HG03139 (cell line): ENCODE measurements at regions not wholly inside any gene's neighbourhood (a gene's known extent, or its start where the extent isn't known, plus 50 kb on each side); places are given as distances from the start of the nearest gene placed in this dataset.

Source experiments
- ATAC-seq: cut with Tn5 transposase; IDR thresholded peaks from one replicate; pipeline ENCODE4 v1.9.1; 2021; ENCODE audit not compliant: unreplicated experiment

DNA sequence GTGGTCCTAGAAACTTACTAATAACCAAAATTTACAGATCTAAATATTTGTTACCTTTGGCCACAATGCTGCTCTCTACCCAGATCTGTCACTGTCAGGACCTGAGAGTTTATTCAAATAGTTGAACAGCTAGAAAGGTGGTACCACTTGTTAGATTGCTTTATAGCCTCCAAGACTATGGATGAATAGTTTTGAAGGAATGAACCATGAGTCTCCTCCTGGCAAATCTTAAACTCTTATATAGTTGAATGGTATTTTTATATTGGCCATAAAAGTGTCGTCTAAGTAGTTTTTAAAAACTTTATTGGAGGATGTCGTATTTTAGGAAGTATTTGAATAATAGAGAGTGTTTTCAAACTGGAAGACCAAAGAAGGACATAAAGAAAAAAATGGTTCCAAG, 178.7 kb downstream of the AHR start:
- ATAC-seq: no peak

DNA sequence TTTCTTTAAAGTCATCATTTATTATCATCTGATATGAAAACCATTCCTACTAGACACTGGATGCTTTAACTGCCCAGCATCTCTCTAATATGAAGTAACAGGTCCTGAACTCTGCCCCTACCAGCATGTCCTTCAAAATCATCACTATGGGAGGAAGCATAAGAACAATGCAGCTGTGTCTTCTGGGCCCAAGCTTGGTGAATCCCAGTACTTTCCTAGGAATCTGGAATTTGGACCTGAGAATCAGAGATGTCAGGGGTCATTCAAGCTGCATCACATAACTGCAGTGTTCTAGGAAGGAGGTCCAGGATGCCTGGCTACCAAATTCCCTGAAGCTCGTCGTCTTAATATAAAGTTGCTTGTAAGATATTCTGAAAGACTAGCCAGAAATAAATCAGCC, 182.7 kb downstream of the AHR start:
- no peak for ATAC-seq

DNA sequence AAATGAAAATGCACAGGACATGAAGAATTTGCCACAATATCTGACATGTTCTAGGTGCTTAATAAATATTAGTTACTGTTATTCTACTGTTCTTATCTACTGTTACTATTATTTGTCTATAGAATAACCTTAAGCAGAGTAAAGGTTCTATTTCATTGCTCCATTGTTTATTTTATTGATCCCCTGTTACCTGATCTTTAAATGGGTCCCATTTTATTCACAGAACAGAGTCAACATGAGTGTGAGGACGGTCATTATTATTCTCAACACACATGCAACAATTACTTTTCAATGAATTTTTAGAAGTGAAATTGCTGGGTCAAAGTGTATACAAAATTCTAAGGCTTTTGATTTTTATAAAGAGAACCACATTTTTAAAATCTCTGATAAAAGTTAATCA, 186.9 kb downstream of the AHR start:
- ATAC-seq: no peak

DNA sequence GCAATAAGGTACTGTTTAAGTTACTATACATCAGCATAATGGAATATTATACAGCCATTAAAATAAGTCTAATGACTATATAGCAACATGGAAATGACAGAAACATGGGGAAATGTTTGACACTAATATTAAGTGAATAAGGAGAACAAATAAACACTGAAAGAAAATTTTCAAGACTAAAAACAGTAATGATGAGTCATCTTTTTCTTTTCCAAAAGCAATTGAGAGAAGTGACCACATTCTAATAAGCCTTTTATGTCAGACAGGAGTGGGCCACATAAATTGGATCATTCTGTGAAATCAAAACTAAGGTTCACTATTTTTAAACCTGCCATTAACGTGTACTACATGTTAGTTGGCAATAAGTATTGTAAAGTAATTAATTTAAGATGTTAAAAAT, 187.5 kb downstream of the AHR start:
- ATAC-seq: no peak

DNA sequence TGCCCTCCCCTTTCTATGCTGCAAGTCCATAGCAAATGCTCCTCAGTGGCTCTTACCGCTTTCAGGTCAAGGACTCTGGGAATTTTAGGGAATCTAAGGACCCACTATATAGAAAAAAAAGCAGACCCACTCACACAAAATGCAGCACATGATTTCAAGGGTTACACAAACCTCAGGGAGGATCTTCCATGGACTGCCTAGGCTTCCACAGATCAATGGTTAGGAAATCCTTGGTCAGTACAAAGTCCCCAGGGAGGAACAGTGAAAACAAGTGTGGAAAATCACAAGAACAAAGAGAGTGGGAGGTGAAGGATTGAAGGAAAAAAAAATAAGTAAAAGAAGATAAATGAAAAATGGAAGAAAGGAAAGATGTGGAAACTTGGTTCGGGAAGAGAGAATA, 188.4 kb downstream of the AHR start:
- no peak for ATAC-seq

DNA sequence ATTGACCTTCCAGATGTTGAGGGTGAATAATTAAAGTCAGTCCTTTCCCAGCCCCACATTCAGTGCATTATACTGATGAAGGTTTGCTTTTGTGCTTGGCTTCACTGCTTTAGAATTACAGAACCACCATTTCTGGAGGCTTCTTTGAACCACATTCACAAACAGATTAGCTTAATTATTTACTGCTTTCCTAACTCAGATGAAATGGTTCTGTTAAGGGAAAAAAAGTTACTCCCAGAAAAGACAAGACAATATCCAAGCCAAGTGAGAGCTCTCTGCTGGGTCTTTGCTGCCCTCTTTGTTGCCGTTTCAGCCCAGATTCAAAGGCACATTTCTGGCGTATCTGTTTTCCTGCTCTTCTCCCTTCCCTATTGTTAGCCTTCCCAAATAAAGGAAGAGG, 188.9 kb downstream of the AHR start:
- ATAC-seq: no peak

DNA sequence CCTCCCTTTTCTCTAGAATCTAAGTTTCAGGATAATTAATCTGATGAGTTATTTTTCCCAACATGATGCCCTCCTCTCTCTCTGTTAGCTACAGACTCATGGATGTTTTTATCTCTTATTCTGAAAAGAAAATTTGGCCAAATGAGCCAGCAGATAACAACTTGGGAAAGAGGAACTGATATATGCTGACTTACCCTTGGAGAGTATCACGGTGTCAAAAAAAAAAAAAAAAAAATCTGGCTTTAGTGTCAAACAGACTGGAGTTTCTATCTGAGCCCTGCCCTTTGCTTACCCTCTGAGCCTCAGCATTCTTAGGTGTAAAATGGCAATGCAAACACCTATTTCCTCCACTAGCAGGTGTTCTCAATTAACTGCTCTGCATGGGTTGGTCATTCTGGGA, 190.4 kb downstream of the AHR start:
- no peak for ATAC-seq

DNA sequence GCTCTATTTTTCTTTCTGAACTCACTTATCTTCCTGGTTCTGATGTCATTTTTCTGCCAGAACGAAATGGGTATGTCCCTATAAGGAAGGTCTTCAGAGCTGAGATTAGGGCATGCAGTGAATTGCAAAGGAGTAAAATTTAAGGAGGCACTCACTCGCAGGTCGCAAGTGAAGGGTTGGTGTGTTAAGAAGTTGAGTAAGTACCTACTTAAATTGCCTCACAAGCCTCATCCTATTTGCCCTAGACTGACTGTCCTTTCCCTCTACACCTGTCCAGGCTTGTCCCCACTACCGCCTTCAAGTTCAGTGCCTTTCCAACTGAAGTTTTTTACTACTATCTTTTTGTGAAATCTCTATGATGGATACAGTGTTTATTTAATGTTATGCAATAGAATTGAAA, 191.5 kb downstream of the AHR start:
- no peak for ATAC-seq

DNA sequence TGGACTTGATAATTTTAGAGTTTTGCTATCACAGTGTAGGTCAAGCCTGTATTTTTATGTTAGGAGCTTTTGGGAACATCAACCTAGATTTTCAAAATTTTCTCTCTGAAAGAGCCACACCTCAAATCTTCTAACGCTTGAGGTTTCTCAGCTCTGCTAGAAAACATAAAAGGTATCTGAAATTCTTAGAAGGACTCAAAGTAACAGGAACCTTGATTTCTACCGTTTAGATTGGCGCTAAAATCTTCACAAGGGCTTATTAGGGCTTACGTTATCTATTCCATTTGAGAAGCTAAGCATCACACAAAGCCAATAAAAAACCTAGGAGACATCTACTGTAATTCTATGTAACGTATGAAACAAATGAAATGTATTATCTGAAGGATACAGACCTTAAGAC, 192.4 kb downstream of the AHR start:
- no peak for ATAC-seq

DNA sequence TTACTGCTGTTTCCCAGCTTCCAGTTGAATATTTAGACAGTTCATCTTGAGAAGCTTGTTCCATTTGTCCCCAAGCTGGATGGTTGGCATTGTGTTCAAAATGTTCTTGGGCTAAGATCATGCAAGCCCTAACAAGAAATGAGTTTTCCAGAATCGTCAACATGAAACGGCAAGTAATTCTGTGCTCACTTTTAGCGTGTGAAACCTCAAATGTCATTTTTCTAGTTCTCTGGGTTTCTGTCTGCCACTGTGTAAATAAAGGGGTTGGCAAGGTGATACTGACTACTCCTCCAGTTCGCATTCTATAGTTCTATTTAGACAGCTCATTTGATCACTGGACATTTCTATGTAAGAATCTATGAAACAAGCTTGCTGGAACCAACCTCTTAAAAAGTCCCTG, 194.0 kb downstream of the AHR start:
- ATAC-seq: no peak

DNA sequence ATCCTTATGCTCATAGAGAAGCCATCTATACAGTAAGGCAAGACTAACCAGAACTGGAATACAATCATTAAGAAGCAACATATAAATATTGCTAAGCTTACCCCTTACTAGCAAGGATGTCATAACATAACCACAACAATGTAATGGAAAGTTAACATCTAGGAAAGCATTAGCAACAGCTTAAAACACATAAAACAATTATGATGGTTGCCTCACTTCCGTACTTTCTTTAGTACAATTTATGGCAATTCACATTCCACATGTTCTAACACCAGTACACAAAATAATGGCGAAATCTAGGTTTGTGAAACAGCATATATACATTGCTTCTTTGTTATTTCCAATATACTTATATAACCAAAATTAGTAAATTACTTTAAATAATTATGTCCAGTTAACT, 195.0 kb downstream of the AHR start:
- ATAC-seq: no peak

DNA sequence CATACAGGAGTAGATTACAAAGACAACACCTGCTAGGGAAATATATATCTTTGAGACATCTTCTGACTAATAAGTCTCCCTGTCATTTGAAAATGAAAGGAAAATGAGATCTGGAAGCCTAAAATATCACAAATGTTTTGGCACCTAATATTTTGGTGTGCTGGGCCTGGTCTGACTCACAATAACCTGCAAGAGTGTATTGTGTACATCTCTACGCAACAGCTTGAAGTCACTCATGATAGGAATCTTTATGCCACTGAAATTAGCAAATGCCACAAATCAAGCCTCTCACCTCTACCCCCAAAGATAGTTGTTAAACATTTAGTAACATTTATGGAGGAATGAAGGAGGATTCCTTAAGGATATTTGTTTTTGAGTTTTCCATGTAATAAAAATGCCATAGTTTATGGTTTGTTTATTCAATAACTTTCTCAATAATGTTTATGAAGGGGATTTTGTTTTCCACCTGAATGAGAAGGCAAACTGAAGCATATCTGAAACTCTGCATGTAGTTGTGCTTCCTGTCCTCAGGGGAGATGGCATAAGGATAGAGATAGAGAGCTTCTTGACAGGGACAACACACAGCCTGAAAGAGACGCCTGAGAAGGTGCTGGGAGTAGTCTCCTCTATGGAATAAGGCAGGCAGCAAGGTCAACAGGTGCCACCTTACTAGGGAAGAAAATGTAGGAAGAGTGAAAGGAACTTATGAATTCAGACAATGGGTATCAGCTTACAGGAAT, 197.4 kb downstream of the AHR start:
- ATAC-seq: no peak

DNA sequence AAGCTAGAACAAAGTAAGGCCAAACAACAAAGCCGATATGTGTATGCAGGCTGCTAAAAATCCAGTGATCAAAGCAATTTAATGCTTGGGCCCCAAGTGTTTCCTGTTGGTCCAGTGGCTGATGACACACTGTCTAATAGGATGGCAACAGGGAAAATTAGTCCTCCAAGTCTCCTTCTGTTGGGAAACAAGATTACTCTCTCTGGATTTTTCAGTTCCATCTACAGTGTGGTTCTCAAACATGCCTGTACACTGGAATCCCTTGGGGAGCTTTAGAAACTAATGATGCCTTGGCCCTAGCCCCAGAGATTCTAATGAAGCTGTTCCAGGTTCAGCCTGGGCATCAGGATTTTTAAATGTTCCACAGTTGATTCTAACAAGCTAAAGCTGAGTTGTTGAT, 198.7 kb downstream of the AHR start:
- ATAC-seq: no peak

DNA sequence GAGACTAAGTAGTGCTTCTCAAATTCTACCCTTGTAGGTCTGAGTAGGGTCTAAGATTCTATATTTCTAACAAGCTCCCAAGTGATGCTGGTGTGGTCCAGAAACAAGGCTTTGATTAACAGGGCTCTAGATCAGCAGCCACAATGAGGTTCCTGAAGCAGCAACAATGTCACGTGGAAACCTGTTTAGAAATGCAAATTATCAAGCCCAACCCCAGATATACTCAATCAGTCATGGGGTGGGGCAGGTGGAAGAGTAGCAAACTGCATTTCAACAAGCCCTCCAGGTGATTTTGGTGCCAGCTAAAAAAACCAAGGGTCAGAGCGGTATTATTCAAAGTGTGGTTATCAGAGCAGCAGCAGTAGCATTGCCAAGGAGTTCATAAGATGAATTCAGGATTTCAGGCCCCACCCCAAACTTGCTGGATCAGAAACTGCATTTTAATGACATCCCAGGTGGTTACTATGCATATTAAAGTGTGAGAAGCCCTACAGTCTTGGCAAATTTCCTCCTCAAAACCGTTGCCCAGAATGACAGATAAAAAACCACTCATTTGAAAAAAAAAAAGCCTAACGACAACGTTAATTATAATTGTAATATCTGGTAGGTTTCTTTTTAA, 199.2 kb downstream of the AHR start:
- no peak for ATAC-seq

DNA sequence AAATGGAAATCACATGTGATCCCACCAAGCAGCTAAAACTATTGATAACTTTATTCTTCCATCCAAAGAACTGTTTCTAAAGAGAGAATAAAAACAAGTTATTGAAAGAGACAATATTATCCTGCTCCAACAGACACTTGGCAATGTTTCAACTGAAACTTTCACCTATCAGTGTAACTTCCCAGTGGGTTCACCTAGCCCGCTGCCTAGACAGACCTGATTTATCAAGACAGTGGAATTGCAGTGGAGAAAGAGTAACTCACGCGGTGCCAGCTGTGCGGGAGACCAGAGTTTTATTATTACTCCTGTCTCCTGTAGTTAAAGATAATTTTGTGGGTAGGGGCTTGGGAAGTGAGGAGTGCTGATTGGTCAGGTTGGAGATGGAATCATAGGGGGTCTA, 199.8 kb downstream of the AHR start:
- ATAC-seq: no peak

DNA sequence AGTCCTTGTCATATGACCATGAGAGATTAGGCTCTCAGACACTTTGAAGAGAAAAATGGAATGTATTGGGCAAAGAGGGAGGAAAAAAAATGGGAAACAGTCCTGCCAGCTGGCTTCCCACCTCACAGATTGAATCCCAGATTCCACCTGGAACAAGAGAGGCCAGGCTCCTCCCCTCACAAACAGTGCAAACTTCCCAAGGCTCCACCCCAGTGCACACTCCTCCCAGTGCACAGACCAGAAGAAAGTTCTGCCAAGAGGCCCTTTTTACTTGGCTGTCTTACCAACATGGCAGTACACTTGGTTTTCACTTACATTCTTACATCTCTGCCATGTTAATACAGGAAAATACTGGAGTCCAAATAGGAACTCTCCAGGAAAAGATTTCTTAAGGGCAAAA, 202.3 kb downstream of the AHR start:
- ATAC-seq: no peak

DNA sequence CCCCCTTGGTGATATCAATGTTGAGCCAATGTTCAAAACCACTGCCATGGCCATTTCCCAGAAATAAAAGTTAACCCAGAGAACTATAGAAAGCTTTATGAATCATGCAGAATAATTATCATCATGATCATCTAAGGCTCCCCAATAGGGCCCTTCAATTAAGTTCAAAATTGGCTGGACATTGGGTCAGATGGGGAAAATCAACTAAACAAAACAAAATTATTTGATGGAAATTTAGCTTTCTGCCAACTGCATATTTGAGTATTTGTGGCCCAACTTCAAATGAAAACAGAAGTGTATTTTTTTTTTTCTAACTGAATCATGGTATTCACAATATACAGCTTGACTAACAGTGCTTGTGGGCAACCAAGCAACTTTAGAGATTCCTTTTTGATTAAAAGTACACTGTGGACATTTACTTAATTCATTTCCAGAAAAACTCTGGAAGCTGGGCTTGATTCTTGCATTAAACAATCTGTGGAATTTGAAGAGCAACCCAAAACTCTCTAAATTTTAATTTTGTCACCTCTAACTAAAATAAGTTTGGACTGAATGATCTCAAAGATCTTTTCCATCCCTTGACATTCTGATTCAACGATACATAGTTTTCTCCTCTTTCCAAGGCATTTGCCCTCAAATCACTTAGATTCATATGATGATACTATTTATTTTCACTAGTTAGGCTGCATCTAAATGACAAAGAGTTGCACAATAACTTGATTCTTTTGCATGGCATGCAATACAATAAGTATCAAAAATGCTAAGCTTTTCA, 203.2 kb downstream of the AHR start:
- ATAC-seq: no peak

DNA sequence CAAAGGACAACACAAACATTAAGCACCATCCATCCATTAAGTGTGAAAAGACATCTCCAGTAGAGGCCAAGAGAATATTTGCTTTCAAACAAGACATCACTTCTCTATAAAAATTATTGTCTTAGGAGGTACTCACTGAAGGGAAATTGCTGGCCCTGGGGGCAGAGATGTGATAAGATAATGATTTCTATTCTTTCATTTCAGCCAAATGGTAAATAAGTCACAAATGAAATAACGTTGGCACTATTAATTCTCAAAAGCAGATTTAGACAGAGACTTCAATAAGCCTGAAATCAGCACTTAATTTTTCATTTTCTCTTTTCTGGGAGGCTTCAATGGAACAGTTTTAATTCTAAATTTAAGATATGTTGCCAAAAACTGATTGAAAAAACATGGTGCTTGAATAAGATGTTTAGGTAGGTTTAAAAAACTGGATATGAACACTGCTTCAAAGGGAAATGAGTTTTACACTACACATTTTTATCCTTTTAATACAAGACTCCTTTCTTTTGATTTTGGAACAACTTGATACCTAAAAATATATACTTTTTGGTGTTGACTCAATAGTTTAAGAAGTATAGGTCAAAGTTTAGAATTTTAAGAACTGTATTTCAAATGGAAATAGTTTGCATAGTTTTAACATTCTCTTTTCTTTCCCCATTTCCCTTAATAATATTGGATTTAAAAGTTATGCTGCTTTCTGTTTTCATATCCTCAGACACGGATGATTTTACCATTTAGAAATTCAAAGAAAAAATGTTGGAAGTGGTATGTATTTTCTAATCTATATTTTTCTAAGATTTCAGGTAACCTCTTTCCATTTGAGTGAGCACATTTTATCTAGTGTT, 204.0 kb downstream of the AHR start:
- no peak for ATAC-seq

DNA sequence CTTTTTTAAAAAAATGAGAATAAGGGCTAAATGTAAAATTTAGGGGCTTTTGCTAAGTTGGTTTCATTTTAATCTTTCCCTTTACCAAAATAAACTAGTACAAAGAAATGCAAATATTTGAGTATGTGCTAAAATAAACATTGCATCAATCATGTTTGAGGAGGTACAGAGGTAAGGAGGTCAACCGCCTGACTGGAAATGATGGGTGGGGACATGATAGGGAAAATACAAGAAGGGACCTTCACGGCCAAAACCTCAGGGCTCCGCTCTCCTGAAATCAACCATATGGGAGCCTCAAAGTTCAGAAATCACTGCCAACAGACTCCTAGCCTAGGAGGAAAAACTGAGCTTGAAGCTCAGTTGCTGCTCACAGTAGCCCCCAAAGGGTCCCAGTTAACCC, 207.6 kb downstream of the AHR start:
- ATAC-seq: no peak

DNA sequence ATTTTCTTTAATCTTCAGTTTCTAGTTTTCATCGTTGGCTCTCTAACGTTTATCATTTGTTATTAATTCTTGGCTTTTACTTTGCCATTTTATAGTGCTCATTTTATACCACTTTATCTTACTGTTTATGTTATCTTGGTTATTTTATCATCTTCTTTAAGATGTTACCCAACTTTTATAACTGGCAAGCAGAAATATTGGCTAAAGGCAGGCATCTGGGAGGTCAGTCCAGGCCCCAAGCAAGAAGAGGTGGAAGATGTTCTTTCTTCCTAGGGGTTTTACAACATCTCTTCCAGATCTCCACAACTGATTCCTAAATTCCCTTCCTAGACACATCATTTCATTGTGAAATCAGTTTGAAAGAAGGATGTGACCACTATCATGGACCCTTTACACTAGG, 208.1 kb downstream of the AHR start:
- no peak for ATAC-seq

DNA sequence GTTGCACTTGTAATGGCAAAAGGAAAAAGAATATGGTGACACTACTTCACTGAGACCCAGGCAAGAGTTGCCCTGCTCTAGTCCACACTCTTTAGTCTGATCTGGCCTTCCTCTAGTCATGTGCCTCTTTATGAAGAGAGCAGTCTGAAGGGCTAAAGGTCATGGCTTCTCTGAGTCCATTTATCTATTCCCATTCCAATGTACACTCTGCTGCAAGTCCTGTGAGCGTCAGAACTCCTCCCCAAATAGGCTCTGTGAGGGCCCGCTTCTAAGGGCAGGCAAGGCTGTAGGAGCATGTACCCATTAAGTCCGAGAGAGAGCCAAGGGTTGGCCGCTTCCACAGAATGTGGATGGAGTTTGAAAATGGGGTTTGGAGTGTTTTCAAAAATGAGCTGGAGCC, 209.3 kb downstream of the AHR start:
- no peak for ATAC-seq
